GM12874 (cell line): ENCODE measurements at regions not wholly inside any gene's neighbourhood (a gene's known extent, or its start where the extent isn't known, plus 50 kb on each side); places are given as distances from the start of the nearest gene placed in this dataset.

Experiments
- TF ChIP-seq, protein P1 (sequence below): IDR thresholded peaks from 2 replicates; pipeline ENCODE4 v1.5.1; 2011; ENCODE audit warnings: low read depth, mild to moderate bottlenecking, control low read depth, low read length, moderate library complexity; ENCODE audit not compliant: insufficient read depth

DNA sequence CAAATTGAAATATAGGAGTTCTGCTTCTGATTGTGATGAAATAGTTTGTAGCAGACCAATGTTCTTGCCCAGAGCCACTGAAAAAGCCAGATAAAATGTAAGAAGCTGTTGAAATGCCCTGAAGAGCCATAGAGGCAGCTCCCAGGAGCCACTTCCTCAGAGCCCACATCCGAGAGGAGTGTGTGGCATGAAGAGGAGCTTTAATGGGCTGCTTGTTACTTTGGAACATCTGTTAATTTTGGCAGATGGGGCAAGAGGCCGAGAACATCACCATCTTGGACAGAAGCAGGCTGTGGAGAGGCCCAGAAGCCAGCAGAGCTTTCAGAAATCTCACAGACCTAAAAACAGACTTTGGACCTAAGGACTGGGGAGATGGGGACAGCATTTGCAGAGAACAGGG is 370.8 kb downstream of the GADD45G start:
- TF ChIP-seq, protein P1, sequence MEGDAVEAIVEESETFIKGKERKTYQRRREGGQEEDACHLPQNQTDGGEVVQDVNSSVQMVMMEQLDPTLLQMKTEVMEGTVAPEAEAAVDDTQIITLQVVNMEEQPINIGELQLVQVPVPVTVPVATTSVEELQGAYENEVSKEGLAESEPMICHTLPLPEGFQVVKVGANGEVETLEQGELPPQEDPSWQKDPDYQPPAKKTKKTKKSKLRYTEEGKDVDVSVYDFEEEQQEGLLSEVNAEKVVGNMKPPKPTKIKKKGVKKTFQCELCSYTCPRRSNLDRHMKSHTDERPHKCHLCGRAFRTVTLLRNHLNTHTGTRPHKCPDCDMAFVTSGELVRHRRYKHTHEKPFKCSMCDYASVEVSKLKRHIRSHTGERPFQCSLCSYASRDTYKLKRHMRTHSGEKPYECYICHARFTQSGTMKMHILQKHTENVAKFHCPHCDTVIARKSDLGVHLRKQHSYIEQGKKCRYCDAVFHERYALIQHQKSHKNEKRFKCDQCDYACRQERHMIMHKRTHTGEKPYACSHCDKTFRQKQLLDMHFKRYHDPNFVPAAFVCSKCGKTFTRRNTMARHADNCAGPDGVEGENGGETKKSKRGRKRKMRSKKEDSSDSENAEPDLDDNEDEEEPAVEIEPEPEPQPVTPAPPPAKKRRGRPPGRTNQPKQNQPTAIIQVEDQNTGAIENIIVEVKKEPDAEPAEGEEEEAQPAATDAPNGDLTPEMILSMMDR = no peak

DNA sequence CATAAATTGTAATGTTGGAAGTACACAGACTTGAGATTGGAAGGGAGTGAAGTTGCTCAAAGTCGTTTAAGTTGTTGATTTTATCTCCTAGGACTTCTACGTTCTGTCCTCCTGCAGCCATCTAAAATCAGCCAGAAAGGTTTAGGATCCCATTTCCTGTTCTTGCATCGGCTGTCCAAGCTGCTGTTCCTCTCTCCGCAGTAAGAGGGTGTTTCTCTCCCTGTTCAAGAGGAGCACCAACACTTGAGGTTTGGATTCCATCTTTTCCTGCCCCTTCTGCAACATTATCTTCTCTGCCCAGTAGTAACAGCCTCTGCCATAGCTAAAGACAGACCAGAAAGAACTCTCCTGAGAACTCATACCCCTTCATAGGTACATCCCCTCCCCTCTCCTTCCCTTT is 373.4 kb downstream of the GADD45G start:
- TF ChIP-seq, protein P1 = no peak

DNA sequence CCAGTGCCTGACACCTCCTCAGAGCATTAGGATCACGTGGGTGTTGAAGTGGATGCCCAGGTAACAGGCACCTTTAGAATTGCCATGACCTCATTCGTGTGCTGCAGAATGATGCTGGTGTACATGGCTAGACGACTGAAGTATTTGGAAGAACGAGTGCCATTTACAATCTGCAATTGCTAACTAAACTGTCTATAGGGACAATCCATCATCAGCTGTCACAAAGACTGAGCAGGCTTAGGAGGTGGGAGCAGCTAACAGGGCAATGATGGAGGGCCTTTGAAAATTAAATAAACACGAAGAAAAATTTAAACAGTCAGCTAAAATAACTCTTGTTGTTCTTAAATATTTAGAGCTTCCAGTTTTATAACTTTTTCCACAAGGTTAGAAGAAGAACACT is 375.8 kb downstream of the GADD45G start:
- TF ChIP-seq, protein P1 = no peak

DNA sequence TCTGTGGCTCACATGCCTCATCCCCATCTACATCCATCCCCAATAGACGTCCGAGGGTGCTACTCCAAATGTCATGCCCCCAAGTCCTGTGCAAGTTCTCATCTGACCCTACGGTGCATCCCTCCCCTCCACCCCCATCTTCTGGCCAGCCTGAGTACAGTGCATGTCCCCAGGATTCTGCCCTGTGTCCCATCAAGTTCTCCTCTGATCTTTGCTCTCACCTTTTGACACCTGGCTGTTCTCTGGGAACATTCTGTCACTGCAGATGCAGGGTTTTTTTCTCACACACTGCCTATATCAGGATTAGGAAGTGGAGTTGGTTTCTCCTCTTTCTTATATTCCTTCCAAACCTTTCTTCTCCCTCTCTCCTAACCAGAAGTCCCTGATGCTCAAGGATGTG is 377.2 kb downstream of the GADD45G start:
- TF ChIP-seq, protein P1 = no peak

DNA sequence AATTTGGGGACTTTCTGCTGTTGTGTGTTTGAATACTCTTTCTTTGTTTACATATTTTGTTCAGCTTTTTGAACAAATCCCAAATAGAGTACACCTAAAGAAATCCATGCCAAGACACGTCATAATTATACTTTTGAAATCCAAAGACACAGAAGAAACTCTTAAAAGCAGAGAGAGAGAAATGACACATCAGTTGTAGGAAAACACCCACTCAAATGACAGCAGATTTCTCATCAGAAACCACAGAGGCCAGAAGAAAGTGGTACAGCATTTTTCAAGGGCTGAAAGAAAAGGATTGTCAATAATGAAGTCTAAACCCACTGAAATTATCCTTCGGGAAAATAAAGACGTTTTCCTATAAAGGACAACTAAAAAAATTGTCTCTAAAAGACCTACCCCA is 378.6 kb downstream of the GADD45G start:
- TF ChIP-seq, protein P1 = no peak

DNA sequence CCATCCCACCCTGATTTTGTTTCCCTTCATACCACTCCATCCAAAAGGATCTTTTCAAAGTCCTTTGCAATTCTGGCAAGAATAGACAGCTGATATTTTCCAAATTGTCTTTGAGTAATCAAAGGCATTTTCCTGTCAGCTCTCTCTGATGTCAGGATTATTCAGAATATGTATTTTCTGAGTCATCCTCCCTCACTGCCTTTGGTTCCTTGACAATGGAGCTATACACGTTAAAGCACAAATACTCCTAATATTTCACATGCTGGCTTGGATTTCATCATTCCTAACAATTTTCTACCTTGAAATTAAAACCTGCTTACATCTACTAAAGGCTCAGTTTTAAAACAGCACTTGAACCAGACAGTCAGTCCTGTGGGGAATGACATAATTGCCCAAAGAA is 379.4 kb downstream of the GADD45G start:
- TF ChIP-seq, protein P1 = no peak

DNA sequence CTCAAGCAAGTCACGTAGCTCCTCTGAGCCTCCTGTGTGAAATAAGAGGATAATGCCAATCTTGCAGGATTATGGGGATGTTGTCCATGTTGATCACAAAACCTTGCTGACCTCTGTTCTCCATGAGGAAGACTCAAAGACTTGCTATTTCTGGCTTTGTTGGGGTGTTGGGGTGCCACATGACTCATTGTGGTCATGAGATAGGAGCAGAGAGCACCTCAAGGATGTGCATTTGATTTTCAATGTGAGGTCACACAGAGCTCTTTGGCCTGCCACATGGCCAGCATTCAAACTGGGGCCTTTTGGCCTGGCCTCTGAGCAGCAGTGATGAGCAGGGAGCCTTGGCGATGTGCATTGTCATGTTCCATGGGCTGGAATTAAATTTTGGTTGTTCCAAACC is 380.3 kb downstream of the GADD45G start:
- TF ChIP-seq, protein P1 = no peak

DNA sequence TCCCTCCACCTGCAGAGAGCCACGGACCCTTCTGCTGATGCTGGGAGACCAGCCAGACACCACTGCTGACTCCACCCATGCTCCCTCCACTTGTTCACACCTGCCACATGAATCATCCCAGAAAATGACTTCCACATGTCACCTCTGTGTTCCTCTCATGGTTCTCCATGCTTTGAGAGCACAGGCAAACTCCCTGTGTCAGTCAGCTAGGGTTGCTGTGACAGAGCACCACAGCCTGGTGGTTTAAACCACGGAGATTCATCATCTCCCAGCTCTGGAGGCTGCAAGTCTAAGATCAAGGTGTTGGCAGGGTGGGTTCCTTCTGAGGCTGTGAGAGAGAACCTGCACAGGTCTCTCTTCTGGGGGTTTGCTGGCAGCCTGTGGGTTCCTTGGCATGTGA is 381.4 kb downstream of the GADD45G start:
- TF ChIP-seq, protein P1 = no peak
